ENCODE measurements at regions not wholly inside any gene's neighbourhood (a gene's known extent, or its start where the extent isn't known, plus 50 kb on each side); places are given as distances from the start of the nearest gene placed in this dataset.
"Not testable (repeated sequence)": the region's sequence is repeated elsewhere in the genome, so short reads cannot be mapped to it uniquely, and the experiment has no call there.

GRCh38 chr5:104316676-104317075, 754.1 kb upstream of the NUDT12 start:
- not testable (repeated sequence) for TF ChIP-seq SUZ12, ZNF384 (IDR thresholded peaks at IDR 0.05)

All from HEK293T (cell line).